LHCN-M2 (cell line): ENCODE measurements at regions not wholly inside any gene's neighbourhood (a gene's known extent, or its start where the extent isn't known, plus 50 kb on each side); places are given as distances from the start of the nearest gene placed in this dataset.
"Not testable (repeated sequence)": the region's sequence is repeated elsewhere in the genome, so short reads cannot be mapped to it uniquely, and the experiment has no call there.

Experiments
- DNase-seq: peaks from one replicate; pipeline ENCODE4 v3.0.0-alpha.2; 2012; ENCODE audit warnings: low read depth

- no peak for DNase-seq
These were observed 207.3 kb downstream of the LRIG3 start for GRCh38 chr12:58712976-58713375.

GRCh38 chr12:58719161-58719560 is 201.1 kb downstream of the LRIG3 start:
- peak; percentile 44 for DNase-seq

GRCh38 chr12:58720421-58720820 is 199.9 kb downstream of the LRIG3 start:
- no peak for DNase-seq

GRCh38 chr12:58725400-58726105 is 194.8 kb downstream of the LRIG3 start:
- DNase-seq, result no peak

- peak; percentile 17 for DNase-seq
These were observed 192.8 kb downstream of the LRIG3 start for GRCh38 chr12:58727521-58727920.

- DNase-seq, result peak; percentile 72
These were observed 191.9 kb downstream of the LRIG3 start for GRCh38 chr12:58728397-58728796.

GRCh38 chr12:58731096-58731495 is 189.2 kb downstream of the LRIG3 start:
- DNase-seq, result no peak

GRCh38 chr12:58732894-58733293 is 187.4 kb downstream of the LRIG3 start:
- DNase-seq, result no peak

- DNase-seq, result no peak
These were observed 179.1 kb downstream of the LRIG3 start for GRCh38 chr12:58741226-58741625.

GRCh38 chr12:58745348-58746125 is 174.8 kb downstream of the LRIG3 start:
- DNase-seq, result peak; percentile 19

- no peak for DNase-seq
These were observed 172.8 kb downstream of the LRIG3 start for GRCh38 chr12:58747533-58747932.

- DNase-seq, result peak; percentile 97
These were observed 169.8 kb downstream of the LRIG3 start for GRCh38 chr12:58750484-58750883.

- DNase-seq, result peak; percentile 96
These were observed 162.9 kb downstream of the LRIG3 start for GRCh38 chr12:58757422-58757821.

- not testable (repeated sequence) for DNase-seq
These were observed 160.6 kb downstream of the LRIG3 start for GRCh38 chr12:58759745-58760144.

GRCh38 chr12:58761308-58761707 is 159.0 kb downstream of the LRIG3 start:
- peak; percentile 10 for DNase-seq

GRCh38 chr12:58764100-58764953 is 156.0 kb downstream of the LRIG3 start:
- DNase-seq, result peak; percentile 11

GRCh38 chr12:58765076-58765475 is 155.2 kb downstream of the LRIG3 start:
- no peak for DNase-seq

GRCh38 chr12:58765653-58766512 is 154.4 kb downstream of the LRIG3 start:
- peak; percentile 36 for DNase-seq

GRCh38 chr12:58766513-58766870 is 153.8 kb downstream of the LRIG3 start:
- DNase-seq, result no peak

- no peak for DNase-seq
These were observed 152.8 kb downstream of the LRIG3 start for GRCh38 chr12:58767496-58767895.

- no peak for DNase-seq
These were observed 146.3 kb downstream of the LRIG3 start for GRCh38 chr12:58773986-58774385.
